GM12892 (cell line): ENCODE measurements at regions not wholly inside any gene's neighbourhood (a gene's known extent, or its start where the extent isn't known, plus 50 kb on each side); places are given as distances from the start of the nearest gene placed in this dataset.

Experiments
- POLR2A ChIP-seq: IDR thresholded peaks from 2 replicates; pipeline ENCODE4 v1.6.1; 2011; ENCODE audit warnings: low read depth, low read length, control low read depth
- POLR2AphosphoS5 ChIP-seq: IDR thresholded peaks from 2 replicates; pipeline ENCODE4 v1.6.1; 2011; ENCODE audit warnings: low read depth, low read length, control low read depth

- TF ChIP-seq POLR2A, result no peak
- TF ChIP-seq POLR2AphosphoS5, result no peak
Observed at GRCh38 chr1:4177425-4178150, 277.5 kb upstream of the C1orf174 start.
